Stimulated activated effector memory CD8-positive, alpha-beta T cell treated with anti-CD3 and anti-CD28 coated beads, Interleukin-12 subunit alpha, Interleukin-12 subunit beta, amount 100 ng/mL, for 72 hours (primary cell): ENCODE measurements at regions not wholly inside any gene's neighbourhood (a gene's known extent, or its start where the extent isn't known, plus 50 kb on each side); places are given as distances from the start of the nearest gene placed in this dataset.
A peak's percentile ranks its signal among the peaks of the same experiment; 100 is the strongest.

ENCODE experiments used
- ATAC-seq: fragments of 150-1000 bp; cut with Tn5 transposase; 2 replicates; pipeline ENCODE4 v1.10.0; 2021
- DNase-seq, 2 donors: peaks; one replicate each; pipeline ENCODE4 v3.0.0; 2021 to 2022; ENCODE audit warnings: low spot score in 2 of 2
- H3K27ac Mint-ChIP-seq: one replicate; pipeline ENCODE4 v1.8.0; 2022; ENCODE audit warnings: mild to moderate bottlenecking, mixed read lengths
- H3K36me3 Mint-ChIP-seq: one replicate; pipeline ENCODE4 v1.8.0; 2022; ENCODE audit warnings: mild to moderate bottlenecking, mixed read lengths
- H3K4me1 Mint-ChIP-seq: one replicate; pipeline ENCODE4 v1.8.0; 2022; ENCODE audit warnings: mixed read lengths
- H3K4me3 Mint-ChIP-seq: one replicate; pipeline ENCODE4 v1.8.0; 2022; ENCODE audit warnings: mild to moderate bottlenecking, mixed read lengths
- H3K9me3 Mint-ChIP-seq: one replicate; pipeline ENCODE4 v1.8.0; 2022; ENCODE audit warnings: mixed read lengths

GRCh38 chr2:181165199-181165868 is 184.9 kb downstream of the UBE2E3 start:
- H3K36me3 Mint-ChIP-seq, result peaks cover 12% of the 10 kb centered on the region
- peak; percentile 92 for ATAC-seq
- peak overlapping the region; percentile 70 for H3K4me3 Mint-ChIP-seq
- H3K4me1 Mint-ChIP-seq, result peaks cover 60% of the 10 kb centered on the region
- H3K9me3 Mint-ChIP-seq, result peaks cover 11% of the 10 kb centered on the region
- H3K27ac Mint-ChIP-seq, result peak overlapping the region; percentile 98
- DNase-seq, result no peak

DNA sequence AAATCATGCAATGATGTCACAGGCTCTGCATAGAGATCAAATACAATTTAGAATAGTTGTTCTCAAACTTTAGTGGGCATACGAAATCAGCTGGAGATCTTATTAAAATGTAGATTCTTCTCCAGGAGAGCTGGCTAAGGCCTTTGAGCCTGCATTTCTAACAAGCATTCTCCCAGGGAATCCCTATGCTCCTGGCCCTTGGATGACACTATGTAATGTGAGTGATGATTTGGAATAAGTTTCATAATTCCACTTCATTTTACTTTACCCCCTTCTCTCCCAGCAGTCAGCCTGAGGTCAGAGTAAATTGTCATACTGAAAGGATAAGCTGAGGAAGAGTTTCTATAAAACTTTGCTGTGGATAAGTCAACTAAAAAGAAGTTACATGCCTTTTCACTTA is 189.1 kb downstream of the UBE2E3 start:
- ATAC-seq (no peak), DNase-seq (no peak)
- no peak overlapping the region for H3K4me3 Mint-ChIP-seq
- peaks cover 11% of the 10 kb centered on the region for H3K9me3 Mint-ChIP-seq
- H3K27ac Mint-ChIP-seq, result no peak overlapping the region
- H3K4me1 Mint-ChIP-seq, result peaks cover 43% of the 10 kb centered on the region
- H3K36me3 Mint-ChIP-seq, result peaks cover 6% of the 10 kb centered on the region

- Mint-ChIP-seq H3K4me1 (peaks cover 36% of the 10 kb centered on the region), H3K36me3 (peaks cover 6% of the 10 kb centered on the region), H3K9me3 (peaks cover 11% of the 10 kb centered on the region), H3K4me3 (peak overlapping the region; percentile 23), H3K27ac (no peak overlapping the region)
- no peak for ATAC-seq
- DNase-seq, result no peak
Observed at GRCh38 chr2:181170256-181170655, 189.9 kb downstream of the UBE2E3 start.

DNA sequence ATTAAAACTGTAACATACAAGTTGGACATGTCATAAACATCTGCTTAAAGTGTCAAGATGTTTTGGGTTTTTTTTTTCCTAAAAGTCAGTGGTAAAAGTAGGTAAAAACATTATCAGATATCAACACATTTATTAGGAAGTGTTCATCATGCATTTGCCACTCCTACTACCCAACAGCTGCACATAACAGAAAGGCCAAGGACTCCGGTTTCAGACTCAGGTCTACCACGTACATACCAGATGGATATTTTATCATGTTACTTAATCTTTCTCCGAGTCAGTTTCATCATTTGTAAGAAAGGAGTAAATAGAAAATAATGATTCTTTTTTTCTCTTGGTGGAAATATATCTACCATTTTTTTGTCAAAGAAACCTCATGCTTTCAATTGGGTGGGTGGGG is 192.3 kb downstream of the UBE2E3 start:
- no peak for DNase-seq
- Mint-ChIP-seq H3K27ac (no peak overlapping the region), H3K36me3 (peaks cover 6% of the 10 kb centered on the region)

GRCh38 chr2:181174611-181175580 is 194.5 kb downstream of the UBE2E3 start:
- peak overlapping the region; percentile 8 for H3K4me3 Mint-ChIP-seq
- H3K9me3 Mint-ChIP-seq, result no peaks in the 10 kb centered on the region
- peaks cover 33% of the 10 kb centered on the region for H3K4me1 Mint-ChIP-seq
- peak overlapping the region; percentile 9 for H3K27ac Mint-ChIP-seq
- ATAC-seq (peak; percentile 61), DNase-seq (no peak)
- peaks cover 6% of the 10 kb centered on the region for H3K36me3 Mint-ChIP-seq

More for the DNA sequence above, 192.3 kb downstream of the UBE2E3 start:
- no peak for ATAC-seq
- H3K4me1 Mint-ChIP-seq, result peaks cover 18% of the 10 kb centered on the region
- H3K4me3 Mint-ChIP-seq, result no peak overlapping the region
- peaks cover 2% of the 10 kb centered on the region for H3K9me3 Mint-ChIP-seq

DNA sequence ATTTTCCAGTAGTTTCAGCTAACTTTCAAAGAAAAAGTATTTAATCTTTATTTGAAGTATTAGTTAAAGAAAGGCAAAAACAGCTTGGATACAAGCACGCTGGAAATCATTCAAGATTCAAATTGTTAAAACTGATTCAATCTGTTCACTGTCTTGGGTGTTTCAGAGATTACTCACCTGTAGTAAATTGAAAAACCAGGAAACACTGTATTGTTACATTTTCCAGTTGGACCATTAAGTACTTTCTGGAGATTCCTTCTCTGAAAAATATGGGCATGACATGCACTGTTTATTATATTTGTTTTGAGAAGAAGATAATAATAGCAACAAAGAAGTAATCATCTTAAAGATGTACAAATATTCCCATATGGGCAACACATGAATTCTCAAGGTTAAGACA is 196.1 kb downstream of the UBE2E3 start:
- Mint-ChIP-seq H3K4me1 (peaks cover 27% of the 10 kb centered on the region), H3K27ac (no peak overlapping the region)

DNA sequence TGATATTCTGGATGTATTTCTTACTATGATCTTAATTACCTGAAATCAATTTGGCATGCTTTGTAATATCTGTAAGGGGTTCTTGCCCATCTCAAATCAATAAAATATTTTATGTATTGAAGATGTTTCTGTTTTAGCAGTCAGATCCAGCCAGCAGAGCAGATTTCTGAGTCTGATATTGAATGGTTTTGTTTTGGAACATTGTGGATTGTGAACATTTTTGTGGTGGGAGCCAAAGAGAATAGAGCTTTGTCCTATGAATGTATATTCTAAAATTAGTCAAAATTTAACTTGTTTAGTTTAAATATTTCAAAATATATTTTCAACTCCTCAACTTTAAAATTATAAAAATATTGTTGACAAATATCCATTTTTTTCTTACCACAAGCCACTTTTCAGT is 197.0 kb downstream of the UBE2E3 start:
- Mint-ChIP-seq H3K36me3 (peaks cover 6% of the 10 kb centered on the region), H3K4me3 (no peak overlapping the region), H3K4me1 (peaks cover 27% of the 10 kb centered on the region), H3K27ac (peak overlapping the region; percentile 83), H3K9me3 (no peaks in the 10 kb centered on the region)
- ATAC-seq (no peak), DNase-seq (no peak)

More for the DNA sequence above, 196.1 kb downstream of the UBE2E3 start:
- peak overlapping the region; percentile 20 for H3K4me3 Mint-ChIP-seq
- H3K9me3 Mint-ChIP-seq, result no peaks in the 10 kb centered on the region
- no peak for ATAC-seq
- peaks cover 6% of the 10 kb centered on the region for H3K36me3 Mint-ChIP-seq
- DNase-seq, result no peak

GRCh38 chr2:181178130-181178529 is 197.7 kb downstream of the UBE2E3 start:
- Mint-ChIP-seq H3K4me3 (peak overlapping the region; percentile 35), H3K27ac (peak overlapping the region; percentile 83), H3K36me3 (peaks cover 6% of the 10 kb centered on the region), H3K4me1 (peaks cover 27% of the 10 kb centered on the region), H3K9me3 (no peaks in the 10 kb centered on the region)
- DNase-seq (no peak), ATAC-seq (peak; percentile 82)

- peak; percentile 27 to 70 for DNase-seq
- Mint-ChIP-seq H3K27ac (peak overlapping the region; percentile 83), H3K4me1 (peaks cover 31% of the 10 kb centered on the region), H3K4me3 (peak overlapping the region; percentile 35), H3K36me3 (peaks cover 6% of the 10 kb centered on the region), H3K9me3 (no peaks in the 10 kb centered on the region)
- ATAC-seq, result peak; percentile 82
Observed at GRCh38 chr2:181178823-181179412, 198.5 kb downstream of the UBE2E3 start.

- Mint-ChIP-seq H3K36me3 (peaks cover 5% of the 10 kb centered on the region), H3K9me3 (no peaks in the 10 kb centered on the region), H3K4me3 (no peak overlapping the region), H3K27ac (no peak overlapping the region), H3K4me1 (peaks cover 37% of the 10 kb centered on the region)
- ATAC-seq (no peak), DNase-seq (no peak)
Observed at GRCh38 chr2:181183878-181184542, 203.6 kb downstream of the UBE2E3 start.

GRCh38 chr2:181185421-181185820 is 205.0 kb downstream of the UBE2E3 start:
- Mint-ChIP-seq H3K27ac (peak overlapping the region; percentile 10), H3K36me3 (peaks cover 5% of the 10 kb centered on the region), H3K4me3 (peak overlapping the region; percentile 4), H3K9me3 (no peaks in the 10 kb centered on the region), H3K4me1 (peaks cover 28% of the 10 kb centered on the region)
- DNase-seq (no peak), ATAC-seq (no peak)

DNA sequence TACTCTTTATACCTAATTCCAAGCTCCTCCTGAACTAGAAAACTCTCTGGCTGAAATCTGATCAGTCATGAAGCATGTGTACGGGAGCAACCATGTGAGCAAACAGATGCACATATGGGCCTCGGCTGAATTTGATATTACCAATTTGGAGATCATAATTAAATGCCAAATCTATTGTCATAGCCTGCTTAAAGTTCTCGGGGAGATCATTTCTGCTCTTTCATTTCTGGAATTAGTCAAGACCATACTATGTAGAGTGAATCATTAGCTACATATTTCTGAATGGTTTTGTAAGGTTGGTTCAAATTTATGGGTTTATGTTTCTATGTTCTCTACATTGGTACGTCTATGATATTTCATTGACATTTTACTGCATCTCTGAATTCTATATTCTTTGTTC is 205.5 kb downstream of the UBE2E3 start:
- peak overlapping the region; percentile 10 for H3K27ac Mint-ChIP-seq
- ATAC-seq, result peak; percentile 94
- peaks cover 32% of the 10 kb centered on the region for H3K4me1 Mint-ChIP-seq
- no peak for DNase-seq
- H3K9me3 Mint-ChIP-seq, result no peaks in the 10 kb centered on the region
- peak overlapping the region; percentile 4 for H3K4me3 Mint-ChIP-seq
- H3K36me3 Mint-ChIP-seq, result peaks cover 9% of the 10 kb centered on the region

DNA sequence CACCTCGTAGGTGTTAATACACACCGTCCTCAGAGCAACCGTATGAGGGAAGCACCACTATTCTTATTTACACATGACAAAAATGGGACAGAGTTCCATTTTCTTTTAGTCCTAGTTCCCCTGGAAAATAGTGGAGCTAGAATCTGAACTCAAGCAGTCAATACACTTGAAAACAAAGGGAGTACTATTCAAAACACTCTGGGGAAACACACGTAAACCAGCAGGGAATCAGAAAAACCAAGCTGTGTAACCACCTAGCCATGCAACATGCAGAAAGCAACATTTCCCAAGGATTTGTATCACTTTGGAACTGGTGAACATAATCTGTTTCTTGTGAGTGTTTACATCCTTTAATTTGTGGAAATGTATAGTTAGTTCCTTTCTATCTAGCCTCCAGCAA is 208.2 kb downstream of the UBE2E3 start:
- H3K4me1 Mint-ChIP-seq, result peaks cover 36% of the 10 kb centered on the region
- H3K36me3 Mint-ChIP-seq, result peaks cover 10% of the 10 kb centered on the region
- H3K9me3 Mint-ChIP-seq, result no peaks in the 10 kb centered on the region
- DNase-seq (no peak), ATAC-seq (no peak)
- H3K4me3 Mint-ChIP-seq, result no peak overlapping the region
- H3K27ac Mint-ChIP-seq, result no peak overlapping the region

- H3K36me3 Mint-ChIP-seq, result peaks cover 10% of the 10 kb centered on the region
- H3K9me3 Mint-ChIP-seq, result no peaks in the 10 kb centered on the region
- DNase-seq, result no peak
- ATAC-seq, result peak; percentile 68
- no peak overlapping the region for H3K4me3 Mint-ChIP-seq
- no peak overlapping the region for H3K27ac Mint-ChIP-seq
- peaks cover 27% of the 10 kb centered on the region for H3K4me1 Mint-ChIP-seq
Observed at GRCh38 chr2:181189951-181190350, 209.5 kb downstream of the UBE2E3 start.

DNA sequence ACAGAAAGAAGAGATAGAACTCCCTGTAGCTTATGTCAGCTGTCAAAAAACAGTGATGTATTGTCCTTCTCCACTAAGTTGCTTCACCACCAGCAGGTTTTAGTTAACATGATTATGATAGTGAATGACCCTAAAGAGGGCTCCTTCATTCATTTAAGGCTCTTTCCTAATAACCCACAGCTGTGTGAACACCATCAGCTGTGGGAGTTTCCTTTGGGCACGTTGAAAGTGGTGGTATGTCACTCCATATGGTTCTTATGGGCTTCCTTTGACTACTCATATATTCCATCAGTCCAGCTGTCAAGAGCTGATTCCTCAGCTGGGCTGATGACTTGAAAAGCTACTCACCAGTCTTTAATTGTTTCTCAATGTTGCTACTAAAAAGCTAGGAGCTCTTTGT is 210.3 kb downstream of the UBE2E3 start:
- DNase-seq (no peak), ATAC-seq (peak; percentile 64)
- H3K27ac Mint-ChIP-seq, result peak overlapping the region; percentile 71
- no peaks in the 10 kb centered on the region for H3K9me3 Mint-ChIP-seq
- peaks cover 10% of the 10 kb centered on the region for H3K36me3 Mint-ChIP-seq
- peaks cover 20% of the 10 kb centered on the region for H3K4me1 Mint-ChIP-seq
- H3K4me3 Mint-ChIP-seq, result peak overlapping the region; percentile 17
